H54 (cell line): ENCODE measurements at regions not wholly inside any gene's neighbourhood (a gene's known extent, or its start where the extent isn't known, plus 50 kb on each side); places are given as distances from the start of the nearest gene placed in this dataset.

Experiments
- DNase-seq: peaks from one replicate; pipeline ENCODE4 v3.0.0; 2011; ENCODE audit warnings: low spot score, mixed read lengths; ENCODE audit not compliant: insufficient read length
- FAIRE-seq: peaks from 3 replicates; lab custom pipeline; 2011; peaks lifted over from hg19 to GRCh38; lab: Jason Lieb, UNC
- POLR2A ChIP-seq: IDR thresholded peaks from 2 replicates; pipeline ENCODE4 v1.6.1; 2011; ENCODE audit warnings: low read depth, mild to moderate bottlenecking, low read length

DNA sequence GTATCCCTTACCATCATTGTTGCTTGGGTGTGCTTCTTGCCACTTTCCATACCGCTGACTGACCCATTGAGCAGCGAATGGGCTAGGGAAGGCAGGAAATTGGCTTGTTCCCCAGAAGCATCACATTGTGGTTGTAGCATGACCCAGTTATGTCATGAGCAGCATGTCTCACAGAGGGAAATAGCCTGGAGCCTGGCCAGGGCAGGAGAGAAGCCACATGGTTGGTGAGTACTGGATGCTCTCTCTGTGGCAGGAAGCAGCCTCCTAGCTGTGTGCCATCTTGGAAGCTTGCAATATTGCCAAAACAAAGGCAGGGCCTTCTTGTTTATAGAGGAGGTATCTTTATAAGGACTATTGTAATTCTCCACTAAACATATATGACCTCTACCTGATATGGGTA lies 482.6 kb downstream of the PIK3C3 start:
- no peak for DNase-seq
- no peak for TF ChIP-seq POLR2A
- no peak for FAIRE-seq

DNA sequence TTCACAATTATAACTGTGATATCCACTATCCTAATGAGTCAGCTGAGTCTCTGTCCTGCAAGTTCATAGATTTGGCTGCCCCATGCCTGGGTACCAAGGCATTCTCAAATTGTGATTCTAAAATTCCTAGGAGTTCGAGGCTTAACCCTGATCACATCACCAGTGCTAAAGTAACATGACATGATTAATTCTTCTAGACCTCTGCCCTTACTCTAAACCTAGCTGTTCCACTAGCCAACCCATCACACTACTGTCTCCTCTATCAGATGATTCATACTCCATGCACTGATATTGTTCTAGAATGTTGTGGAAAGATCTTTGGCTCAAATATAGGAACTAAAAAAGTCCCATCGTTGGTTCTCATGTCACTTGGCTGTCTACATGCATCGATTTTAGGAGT lies 487.6 kb downstream of the PIK3C3 start:
- TF ChIP-seq POLR2A: no peak
- DNase-seq (no peak), FAIRE-seq (no peak)

- no peak for TF ChIP-seq POLR2A
- DNase-seq: no peak
- FAIRE-seq: no peak
Measured at GRCh38 chr18:42444349-42444748, 489.3 kb downstream of the PIK3C3 start.

GRCh38 chr18:42445359-42445758 lies 490.3 kb downstream of the PIK3C3 start:
- no peak for FAIRE-seq
- no peak for DNase-seq
- TF ChIP-seq POLR2A: no peak

- FAIRE-seq (no peak), DNase-seq (no peak)
- no peak for TF ChIP-seq POLR2A
Measured at GRCh38 chr18:42446195-42446594, 491.2 kb downstream of the PIK3C3 start.

- no peak for DNase-seq
- no peak for TF ChIP-seq POLR2A
- no peak for FAIRE-seq
Measured at GRCh38 chr18:42447688-42448087, 492.7 kb downstream of the PIK3C3 start.

DNA sequence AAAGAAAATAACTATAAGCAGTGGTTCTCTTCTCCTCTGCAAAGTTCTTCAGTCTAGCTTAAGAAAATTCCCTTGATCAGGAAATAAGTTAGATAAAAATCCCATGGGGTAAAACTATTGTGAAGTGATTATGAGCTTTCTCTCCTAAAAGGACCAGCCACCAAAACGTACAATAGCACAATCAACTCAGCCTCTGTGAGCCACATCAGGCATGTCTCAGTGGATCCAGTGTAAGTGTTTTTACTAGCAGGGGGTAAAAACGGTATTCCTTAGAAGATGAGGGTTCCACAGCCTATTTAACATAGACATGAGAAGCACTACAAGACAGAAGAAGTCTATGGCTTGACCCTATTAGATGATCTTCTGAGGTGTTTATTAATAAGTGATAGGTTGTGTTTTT lies 503.2 kb downstream of the PIK3C3 start:
- no peak for TF ChIP-seq POLR2A
- FAIRE-seq (no peak), DNase-seq (no peak)

GRCh38 chr18:42459873-42460272 lies 504.8 kb downstream of the PIK3C3 start:
- no peak for TF ChIP-seq POLR2A
- FAIRE-seq (no peak), DNase-seq (no peak)

DNA sequence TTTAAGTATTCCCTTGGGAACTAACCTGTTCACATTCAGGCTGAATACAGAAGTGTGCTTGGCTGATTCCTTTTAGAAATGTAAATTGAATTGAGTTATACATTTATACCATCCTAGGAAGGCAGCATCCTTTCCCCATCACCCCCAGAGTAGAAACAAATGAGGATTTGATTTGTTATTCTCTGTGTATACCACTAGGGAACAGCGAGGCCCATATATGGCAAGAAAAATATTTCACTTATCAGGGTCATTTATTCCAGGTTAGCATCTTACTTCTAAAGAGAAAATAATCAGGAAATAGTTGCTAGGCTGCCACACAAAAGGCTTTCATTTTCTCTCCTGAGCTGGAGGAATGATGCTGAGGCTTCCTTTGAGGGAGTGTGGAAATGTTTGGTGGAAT lies 516.9 kb downstream of the PIK3C3 start:
- no peak for FAIRE-seq
- no peak for DNase-seq
- TF ChIP-seq POLR2A: no peak

GRCh38 chr18:42473611-42474010 lies 518.6 kb downstream of the PIK3C3 start:
- no peak for FAIRE-seq

DNA sequence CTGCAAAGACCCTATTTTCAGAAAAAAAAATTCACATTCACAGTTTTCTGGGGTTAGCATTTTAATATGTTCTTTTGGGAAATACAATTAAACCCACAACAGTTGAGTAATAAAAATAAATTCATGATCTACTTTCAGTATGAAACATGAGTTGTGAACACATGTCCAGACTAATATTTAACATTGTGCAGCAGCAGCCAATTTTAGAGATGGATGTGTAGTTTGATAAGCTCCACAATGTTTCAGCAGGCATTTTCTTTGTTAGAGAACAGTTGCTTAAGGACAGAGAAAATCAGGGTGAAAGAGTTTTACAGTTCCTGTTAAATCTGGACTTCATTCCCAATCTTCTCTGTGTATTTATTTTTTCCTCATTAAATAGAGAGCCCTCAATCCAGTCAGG lies 519.5 kb downstream of the PIK3C3 start:
- DNase-seq (no peak), FAIRE-seq (no peak)
- no peak for TF ChIP-seq POLR2A

More at GRCh38 chr18:42473611-42474010, 518.6 kb downstream of the PIK3C3 start:
- no peak for DNase-seq
- no peak for TF ChIP-seq POLR2A

- no peak for TF ChIP-seq POLR2A
- FAIRE-seq (no peak), DNase-seq (no peak)
Measured at GRCh38 chr18:42475157-42475556, 520.1 kb downstream of the PIK3C3 start.

DNA sequence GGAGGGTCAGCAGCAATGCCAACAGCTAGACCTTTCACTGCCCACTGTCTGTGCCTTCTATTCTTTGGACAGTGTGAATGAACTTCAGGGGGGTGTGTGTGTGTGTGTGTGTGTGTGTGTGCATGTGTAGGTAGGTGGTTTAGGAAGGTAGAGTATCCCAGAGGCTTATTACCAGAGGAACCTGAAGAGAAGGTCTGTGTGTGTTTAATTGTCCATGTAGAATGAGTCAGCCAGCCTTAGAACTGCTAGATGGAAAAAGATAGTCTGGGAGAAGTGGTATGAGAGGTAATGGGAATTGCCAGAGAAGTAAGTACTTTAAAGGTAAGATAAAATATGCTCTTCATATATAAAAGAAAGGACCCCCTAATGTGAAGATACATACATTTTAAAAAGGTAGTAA lies 522.2 kb downstream of the PIK3C3 start:
- FAIRE-seq: no peak
- TF ChIP-seq POLR2A: no peak

DNA sequence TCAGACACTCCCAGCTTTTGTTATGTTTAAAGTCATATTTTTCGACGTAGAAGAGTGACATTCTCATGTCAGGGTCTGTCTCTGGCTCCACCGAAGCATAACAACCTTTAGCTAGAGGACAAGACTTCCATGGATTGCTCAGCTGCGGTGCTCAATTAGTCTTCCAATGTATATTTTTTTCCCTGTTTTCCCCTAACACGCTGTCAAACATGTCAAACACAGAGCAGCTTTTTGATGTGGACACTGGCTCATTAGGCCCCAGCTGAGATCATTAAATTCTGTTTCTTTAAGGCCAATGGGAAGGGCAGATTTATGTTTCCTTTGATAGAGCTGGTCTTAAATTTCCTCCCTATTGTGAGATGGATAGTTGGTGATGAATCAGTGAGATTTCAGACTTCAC lies 525.4 kb downstream of the PIK3C3 start:
- FAIRE-seq (no peak), DNase-seq (no peak)
- no peak for TF ChIP-seq POLR2A

More for the DNA sequence above, 522.2 kb downstream of the PIK3C3 start:
- no peak for DNase-seq

GRCh38 chr18:42484648-42485047 lies 529.6 kb downstream of the PIK3C3 start:
- FAIRE-seq: no peak
- no peak for TF ChIP-seq POLR2A
- DNase-seq: no peak

DNA sequence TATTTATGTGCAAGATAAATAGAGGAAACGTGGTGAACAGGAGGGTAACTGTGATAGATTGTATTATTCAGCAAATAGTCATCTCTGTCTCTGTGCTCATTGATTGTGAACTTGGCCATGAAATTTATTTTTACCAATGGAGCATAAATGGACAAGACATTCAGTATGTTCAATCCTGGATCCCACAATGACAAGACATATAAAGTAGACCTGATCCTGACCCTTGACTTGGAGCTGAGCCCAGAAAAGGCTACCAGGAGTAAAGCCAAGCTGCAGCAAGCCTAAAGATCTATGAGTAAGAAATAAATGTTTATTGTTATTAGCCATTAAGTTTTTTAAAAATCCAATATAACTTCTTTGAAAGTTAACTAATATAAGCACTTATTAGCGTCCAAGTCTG lies 531.2 kb downstream of the PIK3C3 start:
- no peak for FAIRE-seq
- TF ChIP-seq POLR2A: no peak
- DNase-seq: no peak
